H9 (cell line): ENCODE measurements at regions not wholly inside any gene's neighbourhood (a gene's known extent, or its start where the extent isn't known, plus 50 kb on each side); places are given as distances from the start of the nearest gene placed in this dataset.

ENCODE experiments used
- DNase-seq: peaks from one replicate; pipeline ENCODE4 v3.0.0-alpha.2; 2017
- H2AFZ ChIP-seq: one replicate; pipeline ENCODE4 v1.6.1; 2013; ENCODE audit warnings: mild to moderate bottlenecking, low read length, control low read depth, moderate library complexity
- H2AK5ac ChIP-seq: 2 replicates; pipeline ENCODE4 v1.6.1; 2013; ENCODE audit warnings: low read length, control low read depth, mixed read lengths; ENCODE audit not compliant: insufficient read length
- H2BK120ac ChIP-seq: one replicate; pipeline ENCODE4 v1.6.1; 2013; ENCODE audit warnings: low read depth, mild to moderate bottlenecking, low read length, control low read depth, inconsistent platforms; ENCODE audit not compliant: poor library complexity, severe bottlenecking
- H2BK12ac ChIP-seq: 2 replicates; pipeline ENCODE4 v1.6.1; 2013; ENCODE audit warnings: low read length, control low read depth, mixed read lengths, low read depth; ENCODE audit not compliant: insufficient read length
- H2BK15ac ChIP-seq: 2 replicates; pipeline ENCODE4 v1.6.1; 2013; ENCODE audit warnings: low read depth, low read length, control low read depth
- H2BK20ac ChIP-seq: one replicate; pipeline ENCODE4 v1.6.1; 2013; ENCODE audit warnings: low read depth, mild to moderate bottlenecking, low read length, control low read depth, inconsistent platforms; ENCODE audit not compliant: poor library complexity, severe bottlenecking
- H2BK5ac ChIP-seq: 2 replicates; pipeline ENCODE4 v1.6.1; 2013; ENCODE audit warnings: low read length, control low read depth, mixed read lengths; ENCODE audit not compliant: insufficient read length
- H3K14ac ChIP-seq: 2 replicates; pipeline ENCODE4 v1.6.1; 2013; ENCODE audit warnings: low read length, control low read depth; ENCODE audit not compliant: insufficient read depth
- H3K18ac ChIP-seq: 2 replicates; pipeline ENCODE4 v1.6.1; 2013; ENCODE audit warnings: low read depth, mild to moderate bottlenecking, mixed read lengths, low read length, control low read depth; ENCODE audit not compliant: insufficient read length
- H3K23ac ChIP-seq: 2 replicates; pipeline ENCODE4 v1.6.1; 2013; ENCODE audit warnings: low read length, control low read depth, mixed read lengths, low read depth; ENCODE audit not compliant: insufficient read length
- H3K23me2 ChIP-seq: 2 replicates; pipeline ENCODE4 v1.6.1; 2013; ENCODE audit warnings: low read depth, mild to moderate bottlenecking, mixed read lengths, low read length, control low read depth; ENCODE audit not compliant: insufficient read length, poor library complexity, severe bottlenecking
- H3K27ac ChIP-seq: 2 replicates; pipeline ENCODE4 v1.5.1; 2013; ENCODE audit warnings: low read length, control low read depth, mixed read lengths, low read depth; ENCODE audit not compliant: insufficient read length
- H3K27me3 ChIP-seq: 2 replicates; pipeline ENCODE4 v1.6.1; 2013; ENCODE audit warnings: low read length, control low read depth, inconsistent platforms; ENCODE audit not compliant: insufficient read depth
- H3K4ac ChIP-seq: 2 replicates; pipeline ENCODE4 v1.6.1; 2013; ENCODE audit warnings: low read depth, mild to moderate bottlenecking, control low read depth, inconsistent platforms, low read length, moderate library complexity
- H3K4me1 ChIP-seq: 2 replicates; pipeline ENCODE4 v1.6.1; 2013; ENCODE audit warnings: low read length, control low read depth, inconsistent platforms; ENCODE audit not compliant: insufficient read depth
- H3K4me2 ChIP-seq: 2 replicates; pipeline ENCODE4 v1.6.1; 2013; ENCODE audit warnings: low read length, control low read depth, mixed read lengths; ENCODE audit not compliant: insufficient read length, insufficient read depth
- H3K56ac ChIP-seq: 2 replicates; pipeline ENCODE4 v1.6.1; 2013; ENCODE audit warnings: low read depth, mild to moderate bottlenecking, mixed read lengths, low read length, control low read depth; ENCODE audit not compliant: insufficient read length
- H3K79me1 ChIP-seq: 2 replicates; pipeline ENCODE4 v1.6.1; 2013; ENCODE audit warnings: low read depth, mild to moderate bottlenecking, moderate library complexity, low read length, control low read depth, inconsistent platforms; ENCODE audit not compliant: insufficient read depth, poor library complexity, severe bottlenecking
- H3K79me2 ChIP-seq: 2 replicates; pipeline ENCODE4 v1.6.1; 2013; ENCODE audit warnings: low read length, control low read depth, inconsistent platforms; ENCODE audit not compliant: insufficient read depth
- H3K9ac ChIP-seq: 2 replicates; pipeline ENCODE4 v1.6.1; 2013; ENCODE audit warnings: low read length, control low read depth, mixed read lengths; ENCODE audit not compliant: insufficient read length; ENCODE audit errors: extremely low read depth
- H3K9me3 ChIP-seq: one replicate; pipeline ENCODE4 v1.6.1; 2013; ENCODE audit warnings: low read depth, low read length, inconsistent platforms; ENCODE audit not compliant: control insufficient read depth
- H3T11ph ChIP-seq: one replicate; pipeline ENCODE4 v1.6.1; 2013; ENCODE audit warnings: mild to moderate bottlenecking, low read length, control low read depth, inconsistent platforms
- H4K20me1 ChIP-seq: one replicate; pipeline ENCODE4 v1.6.1; 2013; ENCODE audit not compliant: control insufficient read depth, insufficient read length, insufficient read depth
- H4K5ac ChIP-seq: 2 replicates; pipeline ENCODE4 v1.6.1; 2013; ENCODE audit warnings: low read depth, mild to moderate bottlenecking, mixed read lengths, low read length, control low read depth; ENCODE audit not compliant: insufficient read length
- H4K8ac ChIP-seq: replicated peaks from 2 replicates; pipeline ENCODE4 v1.6.1; 2013; ENCODE audit warnings: low read length, control low read depth, mixed read lengths, low read depth; ENCODE audit not compliant: insufficient read length
- H4K91ac ChIP-seq: 2 replicates; pipeline ENCODE4 v1.6.1; 2013; ENCODE audit warnings: low read depth, mild to moderate bottlenecking, moderate library complexity, mixed read lengths, low read length, control low read depth; ENCODE audit not compliant: insufficient read length
- H3K27ac Mint-ChIP-seq, 3 experiments: 2 replicates in 2 of 3; 3 replicates in 1 of 3; pipeline ENCODE4 v1.8.0; 2020 to 2021; ENCODE audit warnings: mixed read lengths in 3 of 3, mild to moderate bottlenecking in 1 of 3, moderate library complexity in 1 of 3
- H3K27me3 Mint-ChIP-seq: 2 replicates; pipeline ENCODE4 v1.8.0; 2021; ENCODE audit warnings: low read depth, mild to moderate bottlenecking, moderate library complexity, mixed read lengths
- H3K36me3 Mint-ChIP-seq, 3 experiments: 2 replicates in 2 of 3; 3 replicates in 1 of 3; pipeline ENCODE4 v1.8.0; 2020 to 2021; ENCODE audit warnings: low read depth in 3 of 3, mixed read lengths in 3 of 3; ENCODE audit not compliant: insufficient read depth in 1 of 3
- H3K4me1 Mint-ChIP-seq, 2 experiments: 2 replicates each; pipeline ENCODE4 v1.8.0; 2020; ENCODE audit warnings: mixed read lengths in 2 of 2
- H3K4me3 Mint-ChIP-seq, 2 experiments: 2 replicates in 1 of 2; 3 replicates in 1 of 2; pipeline ENCODE4 v1.8.0; 2020 to 2021; ENCODE audit warnings: mild to moderate bottlenecking in 2 of 2, mixed read lengths in 2 of 2, moderate library complexity in 1 of 2
- H3K9me3 Mint-ChIP-seq, 2 experiments: 2 replicates in 1 of 2; 3 replicates in 1 of 2; pipeline ENCODE4 v1.8.0; 2020; ENCODE audit warnings: mild to moderate bottlenecking in 2 of 2, mixed read lengths in 2 of 2, moderate library complexity in 1 of 2
- WGBS: extraction: QIAGEN DNeasy Blood & Tissue Kit; methylation state at CpG from one replicate; pipeline ENCODE4 v1.1.7; 2013; ENCODE audit warnings: missing lambda C conversion rate, low lambda C conversion rate, mixed read lengths; ENCODE audit not compliant: insufficient read length; ENCODE audit errors: extremely low coverage; 5-methylcytosine and 5-hydroxymethylcytosine counted together
- TF ChIP-seq, protein P1 (sequence below): fragments of 200-600 bp; sonication (generic); conservative IDR thresholded peaks from 3 replicates; pipeline ENCODE4 v1.8.0; 2021; ENCODE audit warnings: antibody characterized with exemption, mild to moderate bottlenecking

- H3K27ac Mint-ChIP-seq, result no peak overlapping the region
- no peak for DNase-seq
- Histone ChIP-seq H3K9me3 (peaks cover under 1% of the 10 kb centered on the region), H3K23me2 (no peaks in the 10 kb centered on the region), H2AK5ac (no peak overlapping the region), H3K18ac (no peak overlapping the region), H2BK12ac (no peak overlapping the region), H3K79me2 (no peaks in the 10 kb centered on the region), H4K8ac (no peak overlapping the region), H3K27ac (no peak overlapping the region), H3K4me1 (no peaks in the 10 kb centered on the region), H2AFZ (no peak overlapping the region), H3T11ph (no peak overlapping the region), H3K4ac (no peak overlapping the region), H3K27me3 (no peaks in the 10 kb centered on the region), H3K14ac (no peak overlapping the region), H3K9ac (no peak overlapping the region), H2BK5ac (no peak overlapping the region), H3K23ac (no peak overlapping the region), H2BK20ac (no peak overlapping the region), H2BK15ac (no peak overlapping the region), H4K91ac (no peak overlapping the region), H3K79me1 (no peaks in the 10 kb centered on the region), H4K5ac (no peak overlapping the region), H3K56ac (no peak overlapping the region), H4K20me1 (no peaks in the 10 kb centered on the region), H2BK120ac (no peak overlapping the region), H3K4me2 (no peak overlapping the region)
- TF ChIP-seq, protein P1, sequence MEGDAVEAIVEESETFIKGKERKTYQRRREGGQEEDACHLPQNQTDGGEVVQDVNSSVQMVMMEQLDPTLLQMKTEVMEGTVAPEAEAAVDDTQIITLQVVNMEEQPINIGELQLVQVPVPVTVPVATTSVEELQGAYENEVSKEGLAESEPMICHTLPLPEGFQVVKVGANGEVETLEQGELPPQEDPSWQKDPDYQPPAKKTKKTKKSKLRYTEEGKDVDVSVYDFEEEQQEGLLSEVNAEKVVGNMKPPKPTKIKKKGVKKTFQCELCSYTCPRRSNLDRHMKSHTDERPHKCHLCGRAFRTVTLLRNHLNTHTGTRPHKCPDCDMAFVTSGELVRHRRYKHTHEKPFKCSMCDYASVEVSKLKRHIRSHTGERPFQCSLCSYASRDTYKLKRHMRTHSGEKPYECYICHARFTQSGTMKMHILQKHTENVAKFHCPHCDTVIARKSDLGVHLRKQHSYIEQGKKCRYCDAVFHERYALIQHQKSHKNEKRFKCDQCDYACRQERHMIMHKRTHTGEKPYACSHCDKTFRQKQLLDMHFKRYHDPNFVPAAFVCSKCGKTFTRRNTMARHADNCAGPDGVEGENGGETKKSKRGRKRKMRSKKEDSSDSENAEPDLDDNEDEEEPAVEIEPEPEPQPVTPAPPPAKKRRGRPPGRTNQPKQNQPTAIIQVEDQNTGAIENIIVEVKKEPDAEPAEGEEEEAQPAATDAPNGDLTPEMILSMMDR, result no peak
- H3K4me1 Mint-ChIP-seq, result no peaks in the 10 kb centered on the region
- no CpG with 5 or more reads among the region's 2 CpGs for WGBS
- no peak overlapping the region for H3K4me3 Mint-ChIP-seq
- no peaks in the 10 kb centered on the region for H3K27me3 Mint-ChIP-seq
- peaks cover 0 to 8% (median 0%) of the 10 kb centered on the region in 3 experiments; a peak in 2 of 7 replicates for H3K36me3 Mint-ChIP-seq
- H3K9me3 Mint-ChIP-seq, result peaks cover 4 to 7% of the 10 kb centered on the region in 2 experiments; a peak in 4 of 5 replicates
Observed at GRCh38 chr6:141593311-141593710, 539.4 kb upstream of the GJE1 start.
